SHP77 treated with DMSO at 0.1 percent for 48 hours (cell line): ENCODE measurements at regions not wholly inside any gene's neighbourhood (a gene's known extent, or its start where the extent isn't known, plus 50 kb on each side); places are given as distances from the start of the nearest gene placed in this dataset.

Source experiments
- DNase-seq: peaks from one replicate; lab custom pipeline; 2025; lab: John Stamatoyannopoulos, UW

GRCh38 chr7:9856668-9857067, 1117.0 kb upstream of the PHF14 start:
- no peak for DNase-seq

- DNase-seq, result no peak
These were observed 1110.1 kb upstream of the PHF14 start for GRCh38 chr7:9863545-9863944.

DNA sequence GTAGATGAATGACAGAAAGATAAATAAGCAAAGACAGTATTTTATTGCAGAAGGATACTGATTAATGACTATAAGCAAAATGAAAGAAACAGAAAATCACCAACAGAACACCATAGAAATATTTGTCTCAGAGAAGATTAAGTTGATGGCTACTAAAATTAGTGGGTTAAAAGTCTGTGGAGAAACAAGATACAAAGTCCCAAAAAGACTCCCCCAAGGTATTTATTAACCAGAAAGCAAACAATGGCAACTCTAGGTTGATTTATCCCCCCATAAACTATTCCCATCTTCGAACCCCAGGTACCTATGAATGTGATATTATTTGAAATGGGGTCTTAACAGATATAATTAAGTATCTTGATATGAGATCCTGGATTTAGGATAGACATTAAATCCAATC, 1104.5 kb upstream of the PHF14 start:
- DNase-seq, result no peak

DNA sequence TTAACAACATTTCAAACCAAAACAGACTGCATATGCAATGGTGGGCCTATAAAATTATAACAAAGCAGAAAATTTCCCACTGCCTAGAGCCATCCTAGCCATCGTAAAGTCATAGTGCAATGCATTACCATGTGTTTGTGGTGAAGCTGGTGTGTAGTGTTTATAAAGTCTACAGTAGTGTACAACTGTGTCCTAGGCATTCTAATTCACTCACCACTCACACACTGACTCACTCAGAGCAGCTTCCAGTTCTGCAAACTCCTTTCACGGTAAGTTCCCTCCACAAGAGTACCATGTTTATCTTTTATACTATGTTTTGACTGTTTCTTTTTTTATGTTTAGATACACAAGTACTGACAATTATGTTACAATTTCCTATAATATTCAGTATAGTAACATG, 1104.1 kb upstream of the PHF14 start:
- no peak for DNase-seq

- DNase-seq, result no peak
These were observed 1103.0 kb upstream of the PHF14 start for GRCh38 chr7:9870674-9871073.

- no peak for DNase-seq
These were observed 1099.5 kb upstream of the PHF14 start for GRCh38 chr7:9874182-9874581.

- DNase-seq, result no peak
These were observed 1097.6 kb upstream of the PHF14 start for GRCh38 chr7:9876053-9876452.

GRCh38 chr7:9889554-9889953, 1084.1 kb upstream of the PHF14 start:
- DNase-seq, result no peak

GRCh38 chr7:9890092-9890491, 1083.6 kb upstream of the PHF14 start:
- no peak for DNase-seq

DNA sequence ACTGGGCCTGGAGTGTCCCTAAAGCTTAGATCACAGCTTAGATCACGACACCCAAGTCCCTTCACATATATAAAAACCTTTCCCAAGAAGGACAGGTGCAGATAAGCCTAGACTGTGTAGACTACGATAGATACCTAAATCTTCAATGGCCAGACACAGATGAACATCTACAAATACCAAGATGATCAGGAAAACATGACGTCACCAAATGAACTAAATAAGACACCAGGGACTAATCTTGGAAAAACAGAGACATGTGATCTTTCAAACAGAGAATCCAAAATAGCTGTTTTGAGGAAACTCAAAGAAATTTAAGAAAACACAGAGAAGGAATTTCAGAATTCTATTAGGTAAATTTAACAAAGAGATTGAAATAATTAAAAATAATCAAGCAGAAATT, 1082.6 kb upstream of the PHF14 start:
- DNase-seq, result no peak

DNA sequence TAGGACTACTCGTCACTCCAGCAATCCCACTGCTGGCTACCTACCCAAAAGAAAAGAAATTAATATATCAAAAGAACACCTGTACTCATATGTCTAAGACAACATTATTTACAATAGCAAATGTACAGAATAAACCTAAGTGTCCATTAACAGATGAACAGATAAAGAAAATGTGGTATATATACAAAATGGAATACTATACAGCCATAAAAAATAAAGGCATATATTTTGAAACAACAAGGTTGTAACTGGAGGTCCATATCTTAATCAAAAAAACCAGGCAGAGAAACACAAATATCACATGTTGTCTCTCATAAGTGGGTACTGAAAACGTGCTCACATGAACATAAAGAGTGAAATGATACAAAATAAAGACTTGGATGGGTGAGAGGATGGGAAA, 1073.3 kb upstream of the PHF14 start:
- DNase-seq, result no peak

GRCh38 chr7:9921326-9921725, 1052.3 kb upstream of the PHF14 start:
- no peak for DNase-seq

DNA sequence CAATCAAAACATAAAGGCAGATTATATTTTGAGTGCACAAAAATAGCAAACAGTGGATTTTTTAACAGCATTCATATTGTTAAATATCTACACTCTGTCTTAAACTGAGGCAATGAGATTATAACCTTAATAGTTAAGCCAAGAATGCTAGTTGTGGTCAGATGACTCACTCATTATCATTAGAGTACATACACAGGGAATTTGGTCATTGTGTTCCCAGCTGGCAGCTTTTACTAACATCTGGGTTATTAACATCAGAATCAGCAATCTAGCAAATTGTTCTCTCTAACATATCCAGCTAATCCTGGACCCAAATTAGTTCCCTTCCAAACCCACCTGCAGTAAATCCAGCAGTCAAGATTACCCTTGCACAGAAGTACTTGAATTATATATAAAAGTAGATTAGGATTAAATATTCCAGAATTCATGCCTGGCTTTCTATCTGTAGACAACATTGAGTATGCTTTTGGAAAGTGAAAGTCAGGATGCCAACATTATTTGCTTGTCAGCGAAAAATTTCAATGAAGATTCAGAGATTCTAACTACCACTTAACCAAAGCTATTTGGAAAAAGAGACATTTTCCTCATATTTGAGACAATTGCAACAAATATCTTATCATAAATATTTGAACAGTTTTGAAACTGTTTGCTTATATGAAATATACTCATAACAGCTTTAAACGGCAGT, 1035.6 kb upstream of the PHF14 start:
- DNase-seq, result peak; percentile 66

GRCh38 chr7:9939176-9939575, 1034.5 kb upstream of the PHF14 start:
- DNase-seq, result no peak

- peak; percentile 95 for DNase-seq
These were observed 1028.5 kb upstream of the PHF14 start for GRCh38 chr7:9945131-9945530.

DNA sequence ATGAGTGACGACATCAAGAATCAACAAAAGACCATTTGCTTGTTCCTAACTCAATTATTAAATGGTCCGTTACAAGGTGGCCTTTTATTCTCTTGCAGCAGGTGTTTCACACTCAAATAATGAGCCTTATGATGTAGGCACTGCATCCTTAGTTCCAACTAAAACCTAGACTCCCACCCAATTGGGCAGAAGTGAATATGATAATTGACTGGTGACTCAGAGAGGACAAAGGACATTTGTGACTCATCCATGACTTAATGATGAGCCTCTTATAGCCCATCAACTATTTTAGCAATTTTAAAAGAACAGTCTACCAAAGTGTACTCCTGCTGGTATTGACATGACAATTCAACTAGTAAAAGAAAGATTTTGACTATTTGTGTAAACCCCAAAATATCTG, 1027.8 kb upstream of the PHF14 start:
- peak; percentile 98 for DNase-seq

GRCh38 chr7:9955138-9955537, 1018.5 kb upstream of the PHF14 start:
- DNase-seq, result no peak

GRCh38 chr7:9958486-9958885, 1015.2 kb upstream of the PHF14 start:
- DNase-seq, result no peak

- DNase-seq, result no peak
These were observed 1013.2 kb upstream of the PHF14 start for GRCh38 chr7:9960460-9960859.

DNA sequence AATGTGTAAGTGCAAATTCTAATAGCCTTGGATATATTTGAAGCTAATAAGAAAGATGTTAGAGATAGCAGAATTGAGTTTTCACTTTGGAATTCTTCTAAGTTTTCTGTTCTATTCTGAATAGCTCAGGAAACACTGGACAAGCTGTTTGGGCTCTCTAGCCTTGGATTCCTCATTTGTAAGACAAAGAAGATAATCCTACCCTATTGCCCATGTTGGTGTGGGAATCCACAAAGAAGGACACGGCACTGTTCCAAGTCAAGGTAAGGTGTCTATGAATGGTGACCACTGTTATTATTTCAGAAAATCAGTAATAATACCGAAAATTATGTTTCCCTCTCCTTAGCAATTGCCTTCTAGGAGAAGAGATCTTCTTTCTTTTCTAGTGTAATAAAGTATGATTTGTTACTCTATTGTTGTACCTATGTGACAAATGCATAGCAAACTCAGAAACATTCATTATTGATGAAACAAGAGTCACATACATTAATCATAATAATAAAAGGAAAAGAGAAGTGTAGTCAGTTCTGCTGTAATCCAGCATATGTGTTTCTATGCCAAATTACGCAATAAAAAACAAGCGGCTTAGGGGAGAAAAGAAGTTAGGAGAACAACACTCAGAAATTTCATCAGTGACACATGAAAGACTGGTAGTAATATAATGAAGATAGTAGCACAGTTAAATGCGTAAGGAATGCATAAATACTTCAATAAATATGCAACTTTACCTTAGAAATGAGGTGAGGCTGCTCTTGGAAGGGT, 1012.3 kb upstream of the PHF14 start:
- no peak for DNase-seq

DNA sequence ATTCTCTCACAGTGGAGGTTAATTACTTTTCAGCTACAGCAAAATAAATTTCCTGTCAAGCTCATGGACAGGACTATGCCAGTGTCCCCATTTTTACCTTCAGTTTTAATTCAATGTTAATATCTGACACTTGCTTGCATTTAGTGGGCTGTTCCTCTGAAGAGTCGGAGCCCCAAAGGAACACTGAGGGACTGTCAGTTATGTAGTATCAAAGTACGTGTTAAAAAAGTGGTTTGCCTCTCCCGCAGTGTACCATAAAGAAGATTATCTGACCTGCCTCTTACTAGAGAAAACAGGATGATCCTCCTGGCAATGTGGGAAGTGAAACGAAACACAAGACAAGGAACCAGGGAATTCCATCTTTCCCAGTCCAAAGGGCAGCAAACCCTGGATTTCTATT, 1010.9 kb upstream of the PHF14 start:
- DNase-seq, result no peak

- no peak for DNase-seq
These were observed 995.3 kb upstream of the PHF14 start for GRCh38 chr7:9978106-9979064.
